ENCODE measurements at regions not wholly inside any gene's neighbourhood (a gene's known extent, or its start where the extent isn't known, plus 50 kb on each side); places are given as distances from the start of the nearest gene placed in this dataset.
A peak's percentile ranks its signal among the peaks of the same experiment; 100 is the strongest.

- peak; percentile 34 for DNase-seq (ENCODE audit: low read depth)
Observed at GRCh38 chr6:144578385-144579350, 293.5 kb downstream of the UTRN start.

DNA sequence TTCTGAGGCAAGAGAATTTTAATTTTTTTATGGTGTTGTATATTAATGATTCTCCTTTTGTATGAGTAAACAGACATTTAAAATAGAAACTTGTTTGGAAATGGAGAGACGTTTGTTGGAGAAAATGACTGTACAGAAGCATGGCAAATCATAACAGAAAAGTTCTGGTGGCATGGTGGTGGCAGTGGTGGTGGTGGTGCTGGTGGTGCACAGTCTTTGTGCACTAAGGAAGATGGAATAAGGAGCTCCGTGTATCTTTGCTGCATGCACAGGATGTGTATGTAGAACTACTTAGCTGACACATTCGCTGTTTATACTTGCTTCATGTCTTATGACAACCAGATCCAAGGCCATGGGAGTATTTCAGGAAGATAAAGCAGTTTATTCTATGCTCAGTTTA lies 294.9 kb downstream of the UTRN start:
- DNase-seq (ENCODE audit: low read depth): no peak

DNA sequence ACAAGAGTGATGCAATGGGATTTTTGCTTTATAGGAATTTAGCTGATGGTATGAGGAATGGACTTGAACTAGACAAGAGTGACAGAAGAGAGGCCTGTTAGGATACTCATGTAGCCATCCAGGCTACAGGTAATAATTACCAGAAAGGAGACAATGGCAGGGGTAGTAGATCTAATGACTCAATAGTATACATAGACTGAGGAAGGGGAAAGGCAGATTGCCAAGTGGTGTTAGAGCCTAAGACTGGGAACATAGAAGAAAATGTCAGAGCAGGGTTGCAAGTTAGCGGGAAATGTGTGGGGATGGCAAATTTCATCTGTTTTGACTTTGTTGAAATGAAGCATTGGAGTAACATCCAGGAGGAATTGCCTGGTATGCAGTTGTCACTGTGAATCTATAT lies 295.6 kb downstream of the UTRN start:
- no peak for DNase-seq (ENCODE audit: low read depth)

GRCh38 chr6:144581812-144582537 lies 296.8 kb downstream of the UTRN start:
- DNase-seq (ENCODE audit: low read depth): peak; percentile 34

- peak; percentile 47 for DNase-seq (ENCODE audit: low read depth)
Observed at GRCh38 chr6:144582939-144583613, 297.9 kb downstream of the UTRN start.

DNA sequence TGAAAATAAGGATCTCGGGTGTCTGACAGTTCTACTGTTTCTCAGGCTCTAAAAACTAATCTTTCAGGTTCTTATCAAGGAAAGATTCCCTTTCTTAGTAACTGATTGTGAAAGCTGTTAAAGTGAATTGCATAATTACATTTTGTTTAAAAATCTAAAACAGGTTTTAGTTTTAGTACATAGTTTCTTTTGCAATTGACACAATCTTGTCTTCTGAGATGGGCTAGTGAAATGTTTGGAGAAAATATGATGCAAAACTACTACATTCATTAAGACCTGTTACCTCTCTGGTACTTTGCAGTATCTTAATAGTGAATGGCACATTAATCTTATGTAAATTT lies 298.4 kb downstream of the UTRN start:
- no peak for DNase-seq (ENCODE audit: low read depth)

DNA sequence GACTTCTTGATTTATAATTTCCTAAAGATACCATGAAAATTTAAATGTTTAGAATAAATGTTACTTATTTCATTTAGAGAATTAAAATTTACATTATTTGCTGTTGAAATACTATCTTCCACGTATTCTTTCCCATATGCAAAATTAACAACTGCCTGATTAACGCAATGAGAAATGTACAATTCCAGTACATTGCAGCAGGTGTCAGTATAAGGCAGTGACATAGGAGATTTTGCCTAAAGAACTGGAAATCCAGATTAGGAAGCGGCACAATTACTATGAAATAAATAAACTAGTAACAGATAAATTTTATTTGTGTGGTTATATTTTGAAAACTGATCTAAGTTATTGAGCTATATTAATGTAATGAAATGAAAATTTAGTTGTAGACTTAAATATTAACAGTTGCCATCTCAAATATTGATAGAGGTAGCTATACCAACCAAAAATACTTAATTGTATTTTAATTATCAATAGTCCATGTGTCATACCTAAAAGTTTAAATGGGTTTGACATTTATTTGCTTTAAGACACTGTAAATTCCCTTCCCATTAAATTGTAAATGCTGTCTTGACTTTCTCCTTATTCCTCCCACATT lies 300.2 kb downstream of the UTRN start:
- DNase-seq (ENCODE audit: low read depth): peak; percentile 47

DNA sequence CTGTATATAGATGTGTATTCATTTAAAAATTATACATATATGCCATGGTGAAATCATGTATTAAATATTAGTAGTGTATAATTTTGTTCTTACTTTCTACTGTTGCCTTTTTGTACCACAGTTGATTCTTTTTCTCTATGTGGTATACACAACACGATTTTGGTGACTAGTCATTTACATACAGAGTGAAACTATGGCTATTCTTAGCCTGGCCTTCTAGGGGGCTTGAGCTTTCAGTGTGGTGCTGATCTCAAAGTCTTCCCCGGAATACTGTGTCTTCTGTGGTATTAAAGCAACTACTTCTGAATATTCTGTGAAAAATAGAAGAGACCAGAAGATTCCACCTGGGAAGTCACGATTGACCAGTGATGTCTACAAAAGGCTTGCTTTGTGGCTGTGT lies 301.9 kb downstream of the UTRN start:
- DNase-seq (ENCODE audit: low read depth): no peak

DNA sequence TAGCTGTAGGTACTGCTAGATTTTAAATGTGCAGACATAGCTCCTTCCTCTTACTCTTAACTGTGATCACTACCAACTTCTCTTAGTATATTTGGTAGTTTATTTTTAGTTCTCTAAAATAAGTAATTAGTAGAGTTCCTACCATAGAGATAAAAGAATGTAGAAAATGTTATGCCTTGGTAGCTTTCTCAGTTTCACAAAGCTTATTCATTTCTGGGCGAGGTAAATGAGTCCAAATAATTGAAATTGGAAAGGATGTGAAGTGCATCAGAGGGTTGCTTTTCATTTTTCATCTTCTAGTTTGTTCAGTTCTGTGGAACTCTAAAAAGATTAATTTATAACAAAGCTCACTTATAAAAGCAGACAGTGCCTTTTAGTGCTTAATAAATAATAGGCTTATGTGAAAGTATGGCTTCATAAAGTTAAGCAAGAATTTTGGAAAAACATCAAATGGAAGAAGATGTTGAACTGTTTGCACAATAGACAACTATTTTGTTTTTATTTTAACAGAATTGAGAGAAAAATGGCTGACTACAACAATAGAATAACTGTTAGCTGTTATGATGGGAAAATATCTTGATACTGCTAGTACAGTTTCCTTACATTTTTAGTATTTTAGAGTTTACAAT lies 303.7 kb downstream of the UTRN start:
- DNase-seq (ENCODE audit: low read depth): no peak

DNA sequence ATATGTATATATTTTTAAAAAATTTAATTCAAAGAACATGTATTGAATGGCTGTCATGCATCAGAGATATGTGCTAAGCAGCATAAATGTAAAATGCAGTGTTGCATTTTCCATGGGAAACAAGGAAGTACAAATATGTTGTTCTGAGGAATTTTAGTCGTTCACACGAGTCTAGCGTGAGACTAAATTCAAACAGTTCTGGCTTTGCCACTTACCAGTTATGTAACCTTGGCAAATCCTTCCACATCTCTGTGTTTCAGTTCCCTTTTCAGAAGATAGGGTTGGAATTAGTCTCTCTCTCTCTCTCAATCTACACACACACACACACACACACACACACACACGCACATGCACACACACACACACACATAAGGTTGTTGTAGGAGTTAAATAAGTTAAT lies 305.4 kb downstream of the UTRN start:
- DNase-seq (ENCODE audit: low read depth): no peak

- DNase-seq (ENCODE audit: low read depth): no peak
Observed at GRCh38 chr6:144593392-144593791, 308.3 kb downstream of the UTRN start.

DNA sequence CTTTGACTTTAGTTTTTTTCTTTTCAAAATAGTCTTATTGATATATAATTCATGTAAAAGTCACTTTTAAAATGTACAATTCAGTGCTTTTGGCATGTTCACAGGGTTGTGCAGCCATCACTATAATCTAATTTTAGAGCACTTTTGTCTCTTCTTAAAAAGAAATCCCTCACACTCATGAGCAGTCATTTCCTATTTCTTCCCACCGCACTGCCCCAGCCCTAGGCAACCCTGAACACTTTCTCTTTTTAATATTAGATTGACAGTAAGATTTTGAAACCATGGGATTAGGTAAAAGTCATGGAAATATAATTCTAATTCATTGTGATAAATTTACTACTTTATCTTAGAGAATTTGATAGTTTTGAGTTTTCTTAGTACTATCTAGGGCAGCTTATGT lies 309.4 kb downstream of the UTRN start:
- no peak for DNase-seq (ENCODE audit: low read depth)

GRCh38 chr6:144595266-144595665 lies 310.1 kb downstream of the UTRN start:
- DNase-seq (ENCODE audit: low read depth): no peak

DNA sequence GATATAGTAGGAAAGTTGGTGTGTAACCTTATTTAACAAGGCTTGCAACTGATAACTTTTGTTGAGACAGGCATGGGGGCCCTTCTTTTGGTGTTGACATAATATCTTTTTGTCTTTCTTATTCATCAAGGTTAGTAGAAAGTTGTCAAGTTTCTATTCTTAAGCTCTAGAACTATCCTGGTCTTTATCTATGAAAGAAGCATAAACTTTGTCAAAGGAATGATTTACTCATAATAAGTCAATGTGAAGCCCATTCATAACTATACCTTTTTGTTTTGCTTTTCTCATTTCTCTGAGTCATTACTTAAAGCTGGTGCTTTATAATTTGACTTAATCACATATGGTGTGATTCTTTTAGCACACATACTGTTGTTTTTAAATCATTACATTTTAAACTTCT lies 312.4 kb downstream of the UTRN start:
- no peak for DNase-seq (ENCODE audit: low read depth)

DNA sequence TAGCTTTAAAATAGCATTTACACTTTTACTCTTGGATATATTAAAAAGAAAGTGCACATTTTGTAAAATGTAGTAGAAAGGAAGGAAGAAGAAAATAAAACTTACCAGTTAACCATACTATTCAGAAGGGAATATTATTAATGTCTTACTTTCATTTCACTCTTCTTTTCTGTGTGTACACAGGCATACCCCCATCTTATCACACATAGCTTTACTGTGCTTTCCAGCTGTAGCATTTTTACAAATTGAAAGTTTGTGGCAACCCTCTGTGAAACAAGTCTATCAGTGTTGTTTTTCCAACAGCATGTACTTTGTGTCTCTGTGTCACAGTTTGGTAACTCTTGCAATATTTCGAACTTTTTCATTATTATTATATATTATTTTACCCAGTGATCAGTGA lies 314.5 kb downstream of the UTRN start:
- DNase-seq (ENCODE audit: low read depth): no peak

GRCh38 chr6:144601221-144601620 lies 316.1 kb downstream of the UTRN start:
- DNase-seq (ENCODE audit: low read depth): peak; percentile 31

DNA sequence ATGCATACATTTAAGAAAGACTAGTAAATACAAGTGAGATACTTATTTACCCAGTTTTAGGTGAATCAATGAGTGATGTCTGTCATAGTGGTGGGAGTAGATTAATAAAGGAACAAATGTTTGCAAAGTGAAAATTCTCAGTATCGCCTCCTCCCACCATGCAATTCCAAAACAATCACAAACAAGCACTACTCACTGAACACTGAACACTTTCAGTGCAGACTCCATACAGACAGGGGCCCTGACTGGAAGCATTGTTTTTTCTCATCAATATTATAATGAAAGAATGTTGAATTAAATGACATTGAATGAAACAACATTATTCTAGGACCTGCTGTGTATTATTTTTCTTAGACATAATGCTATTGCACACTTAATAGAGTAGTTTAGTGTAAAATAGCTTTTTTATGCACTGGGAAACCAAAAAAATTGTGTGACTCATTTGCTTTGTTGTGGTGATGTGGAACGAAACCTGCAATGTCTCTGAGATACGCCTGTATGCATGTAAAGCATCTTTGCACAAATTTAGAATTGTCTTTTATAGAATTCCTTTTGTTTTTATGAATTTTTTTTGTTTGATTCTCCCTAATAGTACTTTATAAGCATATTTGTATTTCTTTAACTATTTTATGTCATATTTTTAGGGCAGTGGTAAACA lies 317.5 kb downstream of the UTRN start:
- no peak for DNase-seq (ENCODE audit: low read depth)

DNA sequence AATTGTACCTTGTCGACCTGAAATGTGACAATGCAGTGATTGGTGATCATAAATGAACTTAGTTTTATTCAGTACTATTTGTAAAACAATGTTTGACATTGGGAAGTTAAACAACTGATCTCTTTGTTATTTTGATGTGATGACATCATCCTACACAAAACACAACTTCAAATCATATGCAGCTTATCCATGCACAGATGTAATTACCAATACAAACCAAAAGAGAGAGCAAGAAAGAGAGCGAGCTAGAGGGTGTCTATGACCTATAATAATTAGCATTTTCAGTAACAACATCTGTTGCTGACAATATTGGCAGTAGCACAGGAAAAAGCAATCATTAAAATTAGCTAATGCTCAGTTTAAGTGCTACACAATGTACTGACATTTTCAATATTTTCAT lies 320.9 kb downstream of the UTRN start:
- DNase-seq (ENCODE audit: low read depth): no peak

- DNase-seq (ENCODE audit: low read depth): no peak
Observed at GRCh38 chr6:144607998-144608735, 323.0 kb downstream of the UTRN start.

DNA sequence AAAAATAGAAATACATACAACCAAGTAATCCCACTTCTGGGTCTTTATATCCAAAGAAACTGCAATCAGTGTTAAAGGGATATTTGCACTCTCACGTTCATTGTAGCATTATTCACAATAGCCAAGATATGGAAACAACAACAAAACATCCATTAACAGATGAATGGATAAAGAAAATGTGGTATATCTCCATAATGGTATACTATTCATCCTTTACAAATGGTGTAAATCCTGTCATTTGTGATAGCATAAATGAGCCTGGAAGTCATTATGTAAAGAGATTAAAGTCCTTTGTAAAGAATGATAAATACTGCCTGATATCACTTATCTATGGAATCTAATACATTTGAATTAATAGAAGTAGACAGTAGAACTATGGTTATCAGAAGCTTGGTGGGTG lies 327.7 kb downstream of the UTRN start:
- DNase-seq (ENCODE audit: low read depth): no peak

DNA sequence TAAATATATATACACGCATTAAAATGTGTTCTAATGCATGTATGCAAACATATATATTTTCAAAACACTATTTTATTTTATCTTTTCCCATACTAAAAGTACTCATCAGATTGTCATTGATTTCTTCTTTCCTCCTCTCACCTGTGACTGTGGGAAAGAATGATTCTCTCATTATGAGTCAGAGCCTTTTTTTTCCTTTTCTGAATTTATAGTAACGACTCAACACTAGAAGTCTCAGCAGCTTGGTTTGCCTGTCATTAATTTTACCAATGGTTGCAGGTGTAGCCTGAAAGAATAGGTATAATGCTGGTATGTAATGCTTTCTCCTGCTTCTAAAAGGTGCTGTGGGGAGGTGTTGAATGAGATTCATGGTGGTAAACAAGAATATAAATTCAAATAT lies 328.7 kb downstream of the UTRN start:
- DNase-seq (ENCODE audit: low read depth): no peak

All from RPMI7951 (cell line).